WTC11 (cell line): ENCODE measurements at regions not wholly inside any gene's neighbourhood (a gene's known extent, or its start where the extent isn't known, plus 50 kb on each side); places are given as distances from the start of the nearest gene placed in this dataset.

Source experiments
- ATAC-seq: fragments of 200-7000 bp; cut with Tn5 transposase; 2 replicates; pipeline ENCODE4 v1.10.0; 2021; ENCODE audit warnings: mild to moderate bottlenecking, moderate library complexity
- CTCF ChIA-PET: fragments of 300-600 bp; sonication (Branson Sonifier 250); formaldehyde crosslinking; loops from one replicate; lab custom pipeline; 2021; ENCODE audit warnings: antibody characterized with exemption; lab: Charles Lee
- POLR2A ChIA-PET: fragments of 350-600 bp; sonication (Branson Sonifier 250); formaldehyde crosslinking; loops from one replicate; lab custom pipeline; 2021; ENCODE audit warnings: antibody characterized with exemption; lab: Charles Lee
- DNase-seq: peaks from one replicate; pipeline ENCODE4 v3.0.0; 2021; ENCODE audit warnings: low spot score
- H3K27ac Mint-ChIP-seq: 2 replicates; pipeline ENCODE4 v1.8.0; 2021; ENCODE audit warnings: mixed read lengths
- H3K27me3 Mint-ChIP-seq: 2 replicates; pipeline ENCODE4 v1.8.0; 2021; ENCODE audit warnings: low read depth, mild to moderate bottlenecking, moderate library complexity, mixed read lengths
- H3K36me3 Mint-ChIP-seq: 2 replicates; pipeline ENCODE4 v1.8.0; 2021; ENCODE audit warnings: mixed read lengths
- H3K4me1 Mint-ChIP-seq: 2 replicates; pipeline ENCODE4 v1.8.0; 2022; ENCODE audit warnings: mixed read lengths
- H3K4me3 Mint-ChIP-seq: 2 replicates; pipeline ENCODE4 v1.8.0; 2021; ENCODE audit warnings: mild to moderate bottlenecking, moderate library complexity, mixed read lengths
- H3K9me3 Mint-ChIP-seq: 2 replicates; pipeline ENCODE4 v1.8.0; 2021; ENCODE audit warnings: mixed read lengths
- CDX4 ChIP-seq: fragments of 250-450 bp; sonication (Bioruptor Pico); IDR thresholded peaks from 2 replicates; pipeline ENCODE4 v1.9.0; 2021; ENCODE audit warnings: moderate library complexity, mild to moderate bottlenecking, inconsistent platforms, borderline replicate concordance
- CREB1 ChIP-seq: sonication (generic); formaldehyde crosslinking; IDR thresholded peaks from 2 replicates; pipeline ENCODE4 v1.8.0; 2023; ENCODE audit warnings: mild to moderate bottlenecking, missing genetic modification reagents
- CREM ChIP-seq: sonication (generic); formaldehyde crosslinking; IDR thresholded peaks from 2 replicates; pipeline ENCODE4 v1.8.1; 2022; ENCODE audit warnings: mild to moderate bottlenecking, missing genetic modification reagents, moderate library complexity
- ETV6 ChIP-seq: sonication (generic); formaldehyde crosslinking; IDR thresholded peaks from 2 replicates; pipeline ENCODE4 v1.8.1; 2022; ENCODE audit warnings: mild to moderate bottlenecking, missing genetic modification reagents
- FOXK1 ChIP-seq: sonication (generic); formaldehyde crosslinking; IDR thresholded peaks from 2 replicates; pipeline ENCODE4 v1.8.0; 2022; ENCODE audit warnings: mild to moderate bottlenecking, moderate library complexity, missing genetic modification reagents
- FOXP1 ChIP-seq: sonication (generic); formaldehyde crosslinking; IDR thresholded peaks from 2 replicates; pipeline ENCODE4 v1.8.0; 2022; ENCODE audit warnings: missing genetic modification reagents, mild to moderate bottlenecking, moderate library complexity, borderline replicate concordance
- FOXP4 ChIP-seq: sonication (generic); formaldehyde crosslinking; IDR thresholded peaks from 2 replicates; pipeline ENCODE4 v1.8.0; 2022; ENCODE audit warnings: mild to moderate bottlenecking, missing genetic modification reagents
- GABPB1 ChIP-seq: sonication (generic); formaldehyde crosslinking; IDR thresholded peaks from 2 replicates; pipeline ENCODE4 v1.8.1; 2023; ENCODE audit warnings: mild to moderate bottlenecking, missing genetic modification reagents
- IRF2 ChIP-seq: sonication (generic); formaldehyde crosslinking; IDR thresholded peaks from 2 replicates; pipeline ENCODE4 v1.8.0; 2022; ENCODE audit warnings: low read depth, missing genetic modification reagents, borderline replicate concordance
- JAZF1 ChIP-seq: fragments of 250-450 bp; sonication (Bioruptor Pico); IDR thresholded peaks from 2 replicates; pipeline ENCODE4 v1.9.0; 2021; ENCODE audit warnings: moderate library complexity, mild to moderate bottlenecking, inconsistent platforms
- KAT7 ChIP-seq: sonication (generic); formaldehyde crosslinking; IDR thresholded peaks from 2 replicates; pipeline ENCODE4 v1.8.1; 2023; ENCODE audit warnings: missing genetic modification reagents, mild to moderate bottlenecking, borderline replicate concordance
- MXD4 ChIP-seq: fragments of 250-450 bp; sonication (Bioruptor Pico); IDR thresholded peaks from 2 replicates; pipeline ENCODE4 v1.8.0; 2021; ENCODE audit warnings: mild to moderate bottlenecking, moderate library complexity, borderline replicate concordance
- MYBL2 ChIP-seq: sonication (generic); formaldehyde crosslinking; IDR thresholded peaks from 2 replicates; pipeline ENCODE4 v1.8.1; 2023; ENCODE audit warnings: mild to moderate bottlenecking, moderate library complexity, missing genetic modification reagents
- NFYB ChIP-seq: sonication (generic); formaldehyde crosslinking; conservative IDR thresholded peaks from 2 replicates; pipeline ENCODE4 v1.8.0; 2022; ENCODE audit warnings: low read depth, missing genetic modification reagents
- NR3C1 ChIP-seq: sonication (generic); formaldehyde crosslinking; conservative IDR thresholded peaks from 2 replicates; pipeline ENCODE4 v1.8.1; 2023; ENCODE audit warnings: low read depth, mild to moderate bottlenecking, missing genetic modification reagents
- SMAD3 ChIP-seq: sonication (generic); formaldehyde crosslinking; IDR thresholded peaks from 2 replicates; pipeline ENCODE4 v1.8.0; 2022; ENCODE audit warnings: missing genetic modification reagents, mild to moderate bottlenecking, borderline replicate concordance
- SOX15 ChIP-seq: fragments of 250-450 bp; sonication (Bioruptor Pico); IDR thresholded peaks from 2 replicates; pipeline ENCODE4 v1.9.0; 2021; ENCODE audit warnings: mild to moderate bottlenecking
- USF2 ChIP-seq: sonication (generic); formaldehyde crosslinking; IDR thresholded peaks from 2 replicates; pipeline ENCODE4 v1.8.1; 2023; ENCODE audit warnings: mild to moderate bottlenecking, missing genetic modification reagents, moderate library complexity
- ZBTB43 ChIP-seq: sonication (generic); formaldehyde crosslinking; IDR thresholded peaks from 2 replicates; pipeline ENCODE4 v1.8.1; 2023; ENCODE audit warnings: mild to moderate bottlenecking, missing genetic modification reagents
- ZNF138 ChIP-seq: sonication (generic); formaldehyde crosslinking; conservative IDR thresholded peaks from 2 replicates; pipeline ENCODE4 v1.8.1; 2022; ENCODE audit warnings: mild to moderate bottlenecking, moderate library complexity, missing genetic modification reagents
- ZNF281 ChIP-seq: sonication (generic); formaldehyde crosslinking; IDR thresholded peaks from 2 replicates; pipeline ENCODE4 v1.8.0; 2023; ENCODE audit warnings: mild to moderate bottlenecking, missing genetic modification reagents
- ZNF671 ChIP-seq: fragments of 250-450 bp; sonication (Bioruptor Pico); IDR thresholded peaks from 2 replicates; pipeline ENCODE4 v1.8.0; 2021; ENCODE audit warnings: mild to moderate bottlenecking

GRCh38 chr20:6863798-6864201, 96.3 kb downstream of the BMP2 start:
- ChIA-PET POLR2A (no interaction called here), CTCF (interaction anchor here (1.1 kb wide), 1 partner anchor 51 kb away, joined by 3 read pairs; no protein-coding TSS in a partner anchor)
- H3K27me3 Mint-ChIP-seq = no peaks in the 10 kb centered on the region
- no peaks in the 10 kb centered on the region for H3K36me3 Mint-ChIP-seq
- TF ChIP-seq ETV6 (CRISPR knock-in tag) = no peak
- TF ChIP-seq JAZF1 (CRISPR knock-in tag) = no peak
- no peak for TF ChIP-seq ZNF138 (CRISPR knock-in tag)
- TF ChIP-seq ZNF281 (CRISPR knock-in tag) = no peak
- no peak for TF ChIP-seq FOXP1
- no peak for TF ChIP-seq NFYB (CRISPR knock-in tag)
- no peak for TF ChIP-seq CDX4 (CRISPR knock-in tag)
- no peak for TF ChIP-seq MYBL2 (CRISPR knock-in tag)
- no peak for TF ChIP-seq FOXP4 (CRISPR knock-in tag)
- TF ChIP-seq CREM = no peak
- no peak for TF ChIP-seq ZBTB43 (CRISPR knock-in tag)
- TF ChIP-seq USF2 (CRISPR knock-in tag) = no peak
- TF ChIP-seq CREB1 (CRISPR knock-in tag) = no peak
- TF ChIP-seq FOXK1 (CRISPR knock-in tag) = no peak
- no peak for DNase-seq
- no peak for ATAC-seq
- peaks cover 7% of the 10 kb centered on the region; the same call in 1 of the 2 replicates for H3K4me1 Mint-ChIP-seq
- no peak overlapping the region for H3K4me3 Mint-ChIP-seq
- H3K9me3 Mint-ChIP-seq = no peaks in the 10 kb centered on the region
- H3K27ac Mint-ChIP-seq = no peak overlapping the region

GRCh38 chr20:6864740-6865139, 97.3 kb downstream of the BMP2 start:
- CTCF ChIA-PET = no interaction called here
- H3K9me3 Mint-ChIP-seq = no peaks in the 10 kb centered on the region
- TF ChIP-seq ZNF281 (CRISPR knock-in tag) = no peak
- TF ChIP-seq MXD4 (CRISPR knock-in tag) = no peak
- TF ChIP-seq GABPB1 = no peak
- no peak for TF ChIP-seq NR3C1 (CRISPR knock-in tag)
- no peak for TF ChIP-seq IRF2
- no peak for TF ChIP-seq SOX15 (CRISPR knock-in tag)
- no peak for TF ChIP-seq ZNF671 (CRISPR knock-in tag)
- no peak for TF ChIP-seq SMAD3 (CRISPR knock-in tag)
- no peak for TF ChIP-seq KAT7 (CRISPR knock-in tag)
- TF ChIP-seq FOXP4 (CRISPR knock-in tag) = no peak
- TF ChIP-seq, all 79 proteins: peak for 0
- Mint-ChIP-seq H3K4me1 (peaks cover 7% of the 10 kb centered on the region; the same call in 1 of the 2 replicates), H3K27ac (no peak overlapping the region), H3K4me3 (no peak overlapping the region), H3K27me3 (no peaks in the 10 kb centered on the region), H3K36me3 (no peaks in the 10 kb centered on the region)
- POLR2A ChIA-PET = interaction anchor here (0.6 kb wide), 1 partner anchor 779 kb away, joined by 5 read pairs; no protein-coding TSS in a partner anchor
- no peak for DNase-seq
- ATAC-seq = no peak
